DOHH2 (cell line): ENCODE measurements at regions not wholly inside any gene's neighbourhood (a gene's known extent, or its start where the extent isn't known, plus 50 kb on each side); places are given as distances from the start of the nearest gene placed in this dataset.

ENCODE experiments used
- EZH2phosphoT487 ChIP-seq: fragments of 200-600 bp; sonication (generic); IDR thresholded peaks from 2 replicates; pipeline ENCODE4 v1.6.1; 2017; ENCODE audit warnings: borderline replicate concordance, mild to moderate bottlenecking, antibody characterized with exemption, low read length, moderate library complexity, mixed read lengths
- TF ChIP-seq, protein P1 (sequence below): fragments of 200-600 bp; sonication (generic); IDR thresholded peaks from one replicate; pipeline ENCODE4 v1.5.1; 2014; ENCODE audit warnings: antibody characterized with exemption, mild to moderate bottlenecking, low read depth, low read length; ENCODE audit not compliant: poor library complexity, severe bottlenecking

DNA sequence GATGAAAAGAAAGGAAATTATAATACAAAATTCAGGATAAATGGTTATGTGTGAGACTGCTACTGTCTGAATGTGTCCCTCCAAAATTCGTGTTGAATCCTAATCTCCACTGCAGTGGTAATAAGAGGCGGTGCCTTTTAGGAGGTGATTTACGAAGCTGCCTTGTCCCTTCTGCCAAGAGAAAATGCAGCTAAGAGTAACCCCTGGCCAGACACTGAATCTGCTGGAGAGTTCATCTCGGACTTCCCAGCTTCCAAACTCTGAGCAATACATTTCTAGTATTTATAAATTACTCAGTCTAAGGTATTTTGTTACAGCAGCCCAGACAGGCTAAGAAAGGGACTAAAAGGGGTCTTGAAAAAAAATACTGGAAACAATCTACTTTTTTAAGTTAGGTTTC is 152.6 kb downstream of the KLF12 start:
- TF ChIP-seq, protein P1, sequence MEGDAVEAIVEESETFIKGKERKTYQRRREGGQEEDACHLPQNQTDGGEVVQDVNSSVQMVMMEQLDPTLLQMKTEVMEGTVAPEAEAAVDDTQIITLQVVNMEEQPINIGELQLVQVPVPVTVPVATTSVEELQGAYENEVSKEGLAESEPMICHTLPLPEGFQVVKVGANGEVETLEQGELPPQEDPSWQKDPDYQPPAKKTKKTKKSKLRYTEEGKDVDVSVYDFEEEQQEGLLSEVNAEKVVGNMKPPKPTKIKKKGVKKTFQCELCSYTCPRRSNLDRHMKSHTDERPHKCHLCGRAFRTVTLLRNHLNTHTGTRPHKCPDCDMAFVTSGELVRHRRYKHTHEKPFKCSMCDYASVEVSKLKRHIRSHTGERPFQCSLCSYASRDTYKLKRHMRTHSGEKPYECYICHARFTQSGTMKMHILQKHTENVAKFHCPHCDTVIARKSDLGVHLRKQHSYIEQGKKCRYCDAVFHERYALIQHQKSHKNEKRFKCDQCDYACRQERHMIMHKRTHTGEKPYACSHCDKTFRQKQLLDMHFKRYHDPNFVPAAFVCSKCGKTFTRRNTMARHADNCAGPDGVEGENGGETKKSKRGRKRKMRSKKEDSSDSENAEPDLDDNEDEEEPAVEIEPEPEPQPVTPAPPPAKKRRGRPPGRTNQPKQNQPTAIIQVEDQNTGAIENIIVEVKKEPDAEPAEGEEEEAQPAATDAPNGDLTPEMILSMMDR, result no peak
- TF ChIP-seq EZH2phosphoT487, result no peak
